HG02981 (cell line): ENCODE measurements at regions not wholly inside any gene's neighbourhood (a gene's known extent, or its start where the extent isn't known, plus 50 kb on each side); places are given as distances from the start of the nearest gene placed in this dataset.

Experiments
- ATAC-seq: cut with Tn5 transposase; IDR thresholded peaks from one replicate; pipeline ENCODE4 v1.9.1; 2021; ENCODE audit warnings: mild to moderate bottlenecking, moderate library complexity; ENCODE audit not compliant: unreplicated experiment

GRCh38 chr16:64475627-64476351 lies 646.1 kb downstream of the CDH11 start:
- ATAC-seq, result no peak

GRCh38 chr16:64470916-64471315 lies 650.9 kb downstream of the CDH11 start:
- ATAC-seq, result no peak

GRCh38 chr16:64469906-64470702 lies 651.8 kb downstream of the CDH11 start:
- no peak for ATAC-seq

- ATAC-seq, result no peak
Observed at GRCh38 chr16:64469351-64469750, 652.5 kb downstream of the CDH11 start.

- ATAC-seq, result no peak
Observed at GRCh38 chr16:64468515-64469090, 653.3 kb downstream of the CDH11 start.

- ATAC-seq, result no peak
Observed at GRCh38 chr16:64459821-64460220, 662.0 kb downstream of the CDH11 start.

GRCh38 chr16:64459402-64459801 lies 662.5 kb downstream of the CDH11 start:
- ATAC-seq, result no peak

GRCh38 chr16:64455275-64455674 lies 666.6 kb downstream of the CDH11 start:
- ATAC-seq, result no peak

GRCh38 chr16:64453646-64454045 lies 668.2 kb downstream of the CDH11 start:
- ATAC-seq, result no peak

GRCh38 chr16:64452446-64452845 lies 669.4 kb downstream of the CDH11 start:
- no peak for ATAC-seq

- no peak for ATAC-seq
Observed at GRCh38 chr16:64450177-64450576, 671.7 kb downstream of the CDH11 start.

- no peak for ATAC-seq
Observed at GRCh38 chr16:64449506-64449905, 672.4 kb downstream of the CDH11 start.

- ATAC-seq, result no peak
Observed at GRCh38 chr16:64445649-64446048, 676.2 kb downstream of the CDH11 start.

GRCh38 chr16:64445245-64445644 lies 676.6 kb downstream of the CDH11 start:
- ATAC-seq, result no peak

- ATAC-seq, result no peak
Observed at GRCh38 chr16:64440421-64440831, 681.4 kb downstream of the CDH11 start.

GRCh38 chr16:64440005-64440404 lies 681.9 kb downstream of the CDH11 start:
- no peak for ATAC-seq

GRCh38 chr16:64437706-64438324 lies 684.0 kb downstream of the CDH11 start:
- ATAC-seq, result no peak

- ATAC-seq, result no peak
Observed at GRCh38 chr16:64434526-64435069, 687.3 kb downstream of the CDH11 start.

- ATAC-seq, result no peak
Observed at GRCh38 chr16:64428463-64429113, 693.3 kb downstream of the CDH11 start.

- ATAC-seq, result no peak
Observed at GRCh38 chr16:64426131-64426666, 695.7 kb downstream of the CDH11 start.
